WTC11 (cell line): ENCODE measurements at regions not wholly inside any gene's neighbourhood (a gene's known extent, or its start where the extent isn't known, plus 50 kb on each side); places are given as distances from the start of the nearest gene placed in this dataset.
A peak's percentile ranks its signal among the peaks of the same experiment; 100 is the strongest.

Source experiments
- ATAC-seq: fragments of 200-7000 bp; cut with Tn5 transposase; 2 replicates; pipeline ENCODE4 v1.10.0; 2021; ENCODE audit warnings: mild to moderate bottlenecking, moderate library complexity
- CTCF ChIA-PET: fragments of 300-600 bp; sonication (Branson Sonifier 250); formaldehyde crosslinking; loops from one replicate; lab custom pipeline; 2021; ENCODE audit warnings: antibody characterized with exemption; lab: Charles Lee
- POLR2A ChIA-PET: fragments of 350-600 bp; sonication (Branson Sonifier 250); formaldehyde crosslinking; loops from one replicate; lab custom pipeline; 2021; ENCODE audit warnings: antibody characterized with exemption; lab: Charles Lee
- DNase-seq: peaks from one replicate; pipeline ENCODE4 v3.0.0; 2021; ENCODE audit warnings: low spot score
- H3K27ac Mint-ChIP-seq: 2 replicates; pipeline ENCODE4 v1.8.0; 2021; ENCODE audit warnings: mixed read lengths
- H3K27me3 Mint-ChIP-seq: 2 replicates; pipeline ENCODE4 v1.8.0; 2021; ENCODE audit warnings: low read depth, mild to moderate bottlenecking, moderate library complexity, mixed read lengths
- H3K36me3 Mint-ChIP-seq: 2 replicates; pipeline ENCODE4 v1.8.0; 2021; ENCODE audit warnings: mixed read lengths
- H3K4me1 Mint-ChIP-seq: 2 replicates; pipeline ENCODE4 v1.8.0; 2022; ENCODE audit warnings: mixed read lengths
- H3K4me3 Mint-ChIP-seq: 2 replicates; pipeline ENCODE4 v1.8.0; 2021; ENCODE audit warnings: mild to moderate bottlenecking, moderate library complexity, mixed read lengths
- H3K9me3 Mint-ChIP-seq: 2 replicates; pipeline ENCODE4 v1.8.0; 2021; ENCODE audit warnings: mixed read lengths
- CBFB ChIP-seq: sonication (generic); formaldehyde crosslinking; IDR thresholded peaks from 2 replicates; pipeline ENCODE4 v1.8.1; 2022; ENCODE audit warnings: mild to moderate bottlenecking, low read depth, missing genetic modification reagents
- FOXK1 ChIP-seq: sonication (generic); formaldehyde crosslinking; IDR thresholded peaks from 2 replicates; pipeline ENCODE4 v1.8.0; 2022; ENCODE audit warnings: mild to moderate bottlenecking, moderate library complexity, missing genetic modification reagents
- HMGA2 ChIP-seq: fragments of 250-450 bp; sonication (Bioruptor Pico); IDR thresholded peaks from 2 replicates; pipeline ENCODE4 v1.4.0; 2021; ENCODE audit warnings: mild to moderate bottlenecking, moderate library complexity
- NR2C2 ChIP-seq: sonication (generic); formaldehyde crosslinking; IDR thresholded peaks from 2 replicates; pipeline ENCODE4 v1.8.0; 2022; ENCODE audit warnings: mild to moderate bottlenecking, missing genetic modification reagents
- OVOL2 ChIP-seq: fragments of 250-450 bp; sonication (Bioruptor Pico); IDR thresholded peaks from 2 replicates; pipeline ENCODE4 v1.9.0; 2021; ENCODE audit warnings: mild to moderate bottlenecking, borderline replicate concordance
- RELA ChIP-seq: sonication (generic); formaldehyde crosslinking; IDR thresholded peaks from 2 replicates; pipeline ENCODE4 v1.8.1; 2022; ENCODE audit warnings: missing genetic modification reagents, mild to moderate bottlenecking, borderline replicate concordance
- RORB ChIP-seq: fragments of 250-450 bp; sonication (Bioruptor Pico); IDR thresholded peaks from 2 replicates; pipeline ENCODE4 v1.9.0; 2021; ENCODE audit warnings: mild to moderate bottlenecking
- TEAD1 ChIP-seq: sonication (generic); formaldehyde crosslinking; IDR thresholded peaks from 2 replicates; pipeline ENCODE4 v1.8.0; 2022; ENCODE audit warnings: mild to moderate bottlenecking, missing genetic modification reagents
- ZNF219 ChIP-seq: sonication (generic); formaldehyde crosslinking; IDR thresholded peaks from 2 replicates; pipeline ENCODE4 v1.8.0; 2023; ENCODE audit warnings: missing genetic modification reagents, mild to moderate bottlenecking, borderline replicate concordance
- ZNF425 ChIP-seq: fragments of 250-450 bp; sonication (Bioruptor Pico); conservative IDR thresholded peaks from 2 replicates; pipeline ENCODE4 v1.9.0; 2021; ENCODE audit warnings: mild to moderate bottlenecking
- TF ChIP-seq, protein P1 (sequence below): sonication (generic); formaldehyde crosslinking; IDR thresholded peaks from 2 replicates; pipeline ENCODE4 v1.8.1; 2022; ENCODE audit warnings: missing genetic modification reagents, borderline replicate concordance
- TF ChIP-seq, protein P2 (sequence below): fragments of 250-450 bp; sonication (Bioruptor Pico); IDR thresholded peaks from 2 replicates; pipeline ENCODE4 v1.9.0; 2021; ENCODE audit warnings: mild to moderate bottlenecking
- TF ChIP-seq, protein P3 (sequence below): fragments of 250-450 bp; sonication (Bioruptor Pico); IDR thresholded peaks from 2 replicates; pipeline ENCODE4 v1.9.0; 2021; ENCODE audit warnings: mild to moderate bottlenecking, borderline replicate concordance
- TF ChIP-seq, protein P4 (sequence below): sonication (generic); formaldehyde crosslinking; IDR thresholded peaks from 2 replicates; pipeline ENCODE4 v1.8.0; 2022; ENCODE audit warnings: missing genetic modification reagents

DNA sequence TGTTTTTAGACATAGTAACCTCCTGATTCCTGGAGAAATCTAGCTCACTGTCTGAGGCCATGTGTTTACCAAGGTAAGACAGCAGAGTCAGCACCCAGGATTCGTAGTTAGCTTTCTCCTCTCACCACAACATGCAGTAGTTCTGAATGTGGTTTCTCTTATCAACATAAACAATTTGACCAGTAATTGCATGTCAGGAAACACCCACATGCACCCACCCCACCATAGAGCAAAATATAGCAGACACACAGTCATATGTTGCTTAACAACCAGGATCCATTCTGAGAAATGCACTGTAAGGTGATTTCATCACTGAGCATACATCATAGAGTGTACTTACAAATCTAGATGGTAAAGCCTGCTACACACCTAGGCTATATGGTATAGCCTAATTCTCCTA, 1004.0 kb downstream of the ANKRD7 start:
- ChIA-PET CTCF (no interaction called here), POLR2A (no interaction called here)
- no peaks in the 10 kb centered on the region for H3K4me1 Mint-ChIP-seq
- H3K4me3 Mint-ChIP-seq, result no peak overlapping the region
- DNase-seq, result no peak
- peaks cover 13% of the 10 kb centered on the region for H3K9me3 Mint-ChIP-seq
- TF ChIP-seq ZNF219 (CRISPR knock-in tag), result no peak
- TF ChIP-seq HMGA2 (CRISPR knock-in tag), result no peak
- TF ChIP-seq, protein P1, sequence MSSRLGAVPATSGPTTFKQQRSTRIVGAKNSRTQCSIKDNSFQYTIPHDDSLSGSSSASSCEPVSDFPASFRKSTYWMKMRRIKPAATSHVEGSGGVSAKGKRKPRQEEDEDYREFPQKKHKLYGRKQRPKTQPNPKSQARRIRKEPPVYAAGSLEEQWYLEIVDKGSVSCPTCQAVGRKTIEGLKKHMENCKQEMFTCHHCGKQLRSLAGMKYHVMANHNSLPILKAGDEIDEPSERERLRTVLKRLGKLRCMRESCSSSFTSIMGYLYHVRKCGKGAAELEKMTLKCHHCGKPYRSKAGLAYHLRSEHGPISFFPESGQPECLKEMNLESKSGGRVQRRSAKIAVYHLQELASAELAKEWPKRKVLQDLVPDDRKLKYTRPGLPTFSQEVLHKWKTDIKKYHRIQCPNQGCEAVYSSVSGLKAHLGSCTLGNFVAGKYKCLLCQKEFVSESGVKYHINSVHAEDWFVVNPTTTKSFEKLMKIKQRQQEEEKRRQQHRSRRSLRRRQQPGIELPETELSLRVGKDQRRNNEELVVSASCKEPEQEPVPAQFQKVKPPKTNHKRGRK, result no peak
- TF ChIP-seq CBFB, result no peak
- TF ChIP-seq NR2C2 (CRISPR knock-in tag), result no peak
- TF ChIP-seq, protein P2, sequence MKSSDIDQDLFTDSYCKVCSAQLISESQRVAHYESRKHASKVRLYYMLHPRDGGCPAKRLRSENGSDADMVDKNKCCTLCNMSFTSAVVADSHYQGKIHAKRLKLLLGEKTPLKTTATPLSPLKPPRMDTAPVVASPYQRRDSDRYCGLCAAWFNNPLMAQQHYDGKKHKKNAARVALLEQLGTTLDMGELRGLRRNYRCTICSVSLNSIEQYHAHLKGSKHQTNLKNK (CRISPR knock-in tag), result no peak
- TF ChIP-seq, protein P3, sequence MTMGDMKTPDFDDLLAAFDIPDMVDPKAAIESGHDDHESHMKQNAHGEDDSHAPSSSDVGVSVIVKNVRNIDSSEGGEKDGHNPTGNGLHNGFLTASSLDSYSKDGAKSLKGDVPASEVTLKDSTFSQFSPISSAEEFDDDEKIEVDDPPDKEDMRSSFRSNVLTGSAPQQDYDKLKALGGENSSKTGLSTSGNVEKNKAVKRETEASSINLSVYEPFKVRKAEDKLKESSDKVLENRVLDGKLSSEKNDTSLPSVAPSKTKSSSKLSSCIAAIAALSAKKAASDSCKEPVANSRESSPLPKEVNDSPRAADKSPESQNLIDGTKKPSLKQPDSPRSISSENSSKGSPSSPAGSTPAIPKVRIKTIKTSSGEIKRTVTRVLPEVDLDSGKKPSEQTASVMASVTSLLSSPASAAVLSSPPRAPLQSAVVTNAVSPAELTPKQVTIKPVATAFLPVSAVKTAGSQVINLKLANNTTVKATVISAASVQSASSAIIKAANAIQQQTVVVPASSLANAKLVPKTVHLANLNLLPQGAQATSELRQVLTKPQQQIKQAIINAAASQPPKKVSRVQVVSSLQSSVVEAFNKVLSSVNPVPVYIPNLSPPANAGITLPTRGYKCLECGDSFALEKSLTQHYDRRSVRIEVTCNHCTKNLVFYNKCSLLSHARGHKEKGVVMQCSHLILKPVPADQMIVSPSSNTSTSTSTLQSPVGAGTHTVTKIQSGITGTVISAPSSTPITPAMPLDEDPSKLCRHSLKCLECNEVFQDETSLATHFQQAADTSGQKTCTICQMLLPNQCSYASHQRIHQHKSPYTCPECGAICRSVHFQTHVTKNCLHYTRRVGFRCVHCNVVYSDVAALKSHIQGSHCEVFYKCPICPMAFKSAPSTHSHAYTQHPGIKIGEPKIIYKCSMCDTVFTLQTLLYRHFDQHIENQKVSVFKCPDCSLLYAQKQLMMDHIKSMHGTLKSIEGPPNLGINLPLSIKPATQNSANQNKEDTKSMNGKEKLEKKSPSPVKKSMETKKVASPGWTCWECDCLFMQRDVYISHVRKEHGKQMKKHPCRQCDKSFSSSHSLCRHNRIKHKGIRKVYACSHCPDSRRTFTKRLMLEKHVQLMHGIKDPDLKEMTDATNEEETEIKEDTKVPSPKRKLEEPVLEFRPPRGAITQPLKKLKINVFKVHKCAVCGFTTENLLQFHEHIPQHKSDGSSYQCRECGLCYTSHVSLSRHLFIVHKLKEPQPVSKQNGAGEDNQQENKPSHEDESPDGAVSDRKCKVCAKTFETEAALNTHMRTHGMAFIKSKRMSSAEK (CRISPR knock-in tag), result no peak
- no peak for ATAC-seq
- no peaks in the 10 kb centered on the region for H3K27me3 Mint-ChIP-seq
- H3K27ac Mint-ChIP-seq, result 0 out of 2 replicates have a peak overlapping the region, but pooled peaks have one; percentile 82
- no peaks in the 10 kb centered on the region for H3K36me3 Mint-ChIP-seq

GRCh38 chr7:119232091-119232490, 1007.6 kb downstream of the ANKRD7 start:
- Mint-ChIP-seq H3K4me3 (no peak overlapping the region), H3K4me1 (no peaks in the 10 kb centered on the region), H3K36me3 (no peaks in the 10 kb centered on the region), H3K27ac (no peak overlapping the region), H3K27me3 (no peaks in the 10 kb centered on the region), H3K9me3 (peaks cover 8% of the 10 kb centered on the region; the same call in 1 of the 2 replicates)
- ChIA-PET POLR2A (no interaction called here), CTCF (no interaction called here)
- TF ChIP-seq TEAD1 (no peak), ZNF425 (CRISPR knock-in tag) (no peak), RELA (CRISPR knock-in tag) (no peak), RORB (CRISPR knock-in tag) (no peak), FOXK1 (CRISPR knock-in tag) (no peak), OVOL2 (no peak)
- TF ChIP-seq, protein P4, sequence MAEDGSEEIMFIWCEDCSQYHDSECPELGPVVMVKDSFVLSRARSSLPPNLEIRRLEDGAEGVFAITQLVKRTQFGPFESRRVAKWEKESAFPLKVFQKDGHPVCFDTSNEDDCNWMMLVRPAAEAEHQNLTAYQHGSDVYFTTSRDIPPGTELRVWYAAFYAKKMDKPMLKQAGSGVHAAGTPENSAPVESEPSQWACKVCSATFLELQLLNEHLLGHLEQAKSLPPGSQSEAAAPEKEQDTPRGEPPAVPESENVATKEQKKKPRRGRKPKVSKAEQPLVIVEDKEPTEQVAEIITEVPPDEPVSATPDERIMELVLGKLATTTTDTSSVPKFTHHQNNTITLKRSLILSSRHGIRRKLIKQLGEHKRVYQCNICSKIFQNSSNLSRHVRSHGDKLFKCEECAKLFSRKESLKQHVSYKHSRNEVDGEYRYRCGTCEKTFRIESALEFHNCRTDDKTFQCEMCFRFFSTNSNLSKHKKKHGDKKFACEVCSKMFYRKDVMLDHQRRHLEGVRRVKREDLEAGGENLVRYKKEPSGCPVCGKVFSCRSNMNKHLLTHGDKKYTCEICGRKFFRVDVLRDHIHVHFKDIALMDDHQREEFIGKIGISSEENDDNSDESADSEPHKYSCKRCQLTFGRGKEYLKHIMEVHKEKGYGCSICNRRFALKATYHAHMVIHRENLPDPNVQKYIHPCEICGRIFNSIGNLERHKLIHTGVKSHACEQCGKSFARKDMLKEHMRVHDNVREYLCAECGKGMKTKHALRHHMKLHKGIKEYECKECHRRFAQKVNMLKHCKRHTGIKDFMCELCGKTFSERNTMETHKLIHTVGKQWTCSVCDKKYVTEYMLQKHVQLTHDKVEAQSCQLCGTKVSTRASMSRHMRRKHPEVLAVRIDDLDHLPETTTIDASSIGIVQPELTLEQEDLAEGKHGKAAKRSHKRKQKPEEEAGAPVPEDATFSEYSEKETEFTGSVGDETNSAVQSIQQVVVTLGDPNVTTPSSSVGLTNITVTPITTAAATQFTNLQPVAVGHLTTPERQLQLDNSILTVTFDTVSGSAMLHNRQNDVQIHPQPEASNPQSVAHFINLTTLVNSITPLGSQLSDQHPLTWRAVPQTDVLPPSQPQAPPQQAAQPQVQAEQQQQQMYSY (CRISPR knock-in tag), result no peak
- ATAC-seq, result no peak
- no peak for DNase-seq
